H1 (cell line): ENCODE measurements at regions not wholly inside any gene's neighbourhood (a gene's known extent, or its start where the extent isn't known, plus 50 kb on each side); places are given as distances from the start of the nearest gene placed in this dataset.

Experiments
- EP300 ChIP-seq, 2 experiments: IDR thresholded peaks; 1 replicate in 1 of 2; 2 replicates in 1 of 2; pipeline ENCODE4 v1.6.1; 2011 to 2012; ENCODE audit warnings: low read depth in 2 of 2, low read length in 2 of 2, mild to moderate bottlenecking in 2 of 2, borderline replicate concordance in 1 of 2, inconsistent platforms in 1 of 2, moderate library complexity in 1 of 2
- JUND ChIP-seq: IDR thresholded peaks from 2 replicates; pipeline ENCODE4 v1.6.1; 2011; ENCODE audit warnings: mild to moderate bottlenecking, improper control_type of control experiment, low read length
- SP1 ChIP-seq: IDR thresholded peaks from 2 replicates; pipeline ENCODE4 v1.6.1; 2011; ENCODE audit warnings: low read depth, low read length
- TAF1 ChIP-seq: IDR thresholded peaks from 2 replicates; pipeline ENCODE4 v1.6.1; 2011; ENCODE audit warnings: mild to moderate bottlenecking, low read depth, low read length
- TF ChIP-seq, protein P1 (sequence below): IDR thresholded peaks from 2 replicates; pipeline ENCODE4 v1.6.1; 2012; ENCODE audit warnings: inconsistent platforms
- TF ChIP-seq, protein P2 (sequence below), 3 experiments: IDR thresholded peaks; 1 replicate in 2 of 3; 2 replicates in 1 of 3; pipeline versions ENCODE4 v1.5.1 to v1.6.1; 2011; ENCODE audit warnings: low read length in 3 of 3, mild to moderate bottlenecking in 3 of 3, inconsistent platforms in 2 of 3, low read depth in 1 of 3, moderate library complexity in 1 of 3; ENCODE audit not compliant: insufficient read depth in 1 of 3; ENCODE audit errors: control extremely low read depth in 1 of 3

DNA sequence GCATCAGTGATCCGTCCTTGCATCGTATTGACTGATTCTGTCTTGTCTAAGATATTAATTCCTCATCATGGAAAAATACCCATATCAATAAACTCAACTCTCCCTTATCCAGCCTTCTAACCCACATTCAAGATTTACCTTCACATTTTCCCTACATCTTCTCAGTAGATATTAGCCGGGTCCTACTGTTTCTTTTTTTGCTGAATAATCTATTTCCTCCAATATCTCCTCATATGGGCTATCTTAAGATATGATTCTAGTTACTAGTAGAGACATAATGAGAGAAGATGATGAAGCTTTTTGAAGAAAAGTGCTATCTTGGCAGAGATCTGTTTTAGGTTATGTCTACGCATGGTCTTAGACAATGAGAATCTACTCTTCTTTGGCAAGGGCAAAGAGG is 785.8 kb downstream of the BRINP1 start:
- no peak for TF ChIP-seq SP1
- TF ChIP-seq EP300 (IDR thresholded peaks at IDR 0.05; ENCODE audit: borderline replicate concordance in 1 of 2, low read depth in 2 of 2, low read length in 2 of 2): no peak
- no peak for TF ChIP-seq JUND
- TF ChIP-seq, protein P1, sequence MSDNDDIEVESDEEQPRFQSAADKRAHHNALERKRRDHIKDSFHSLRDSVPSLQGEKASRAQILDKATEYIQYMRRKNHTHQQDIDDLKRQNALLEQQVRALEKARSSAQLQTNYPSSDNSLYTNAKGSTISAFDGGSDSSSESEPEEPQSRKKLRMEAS: no peak
- TF ChIP-seq, protein P2, sequence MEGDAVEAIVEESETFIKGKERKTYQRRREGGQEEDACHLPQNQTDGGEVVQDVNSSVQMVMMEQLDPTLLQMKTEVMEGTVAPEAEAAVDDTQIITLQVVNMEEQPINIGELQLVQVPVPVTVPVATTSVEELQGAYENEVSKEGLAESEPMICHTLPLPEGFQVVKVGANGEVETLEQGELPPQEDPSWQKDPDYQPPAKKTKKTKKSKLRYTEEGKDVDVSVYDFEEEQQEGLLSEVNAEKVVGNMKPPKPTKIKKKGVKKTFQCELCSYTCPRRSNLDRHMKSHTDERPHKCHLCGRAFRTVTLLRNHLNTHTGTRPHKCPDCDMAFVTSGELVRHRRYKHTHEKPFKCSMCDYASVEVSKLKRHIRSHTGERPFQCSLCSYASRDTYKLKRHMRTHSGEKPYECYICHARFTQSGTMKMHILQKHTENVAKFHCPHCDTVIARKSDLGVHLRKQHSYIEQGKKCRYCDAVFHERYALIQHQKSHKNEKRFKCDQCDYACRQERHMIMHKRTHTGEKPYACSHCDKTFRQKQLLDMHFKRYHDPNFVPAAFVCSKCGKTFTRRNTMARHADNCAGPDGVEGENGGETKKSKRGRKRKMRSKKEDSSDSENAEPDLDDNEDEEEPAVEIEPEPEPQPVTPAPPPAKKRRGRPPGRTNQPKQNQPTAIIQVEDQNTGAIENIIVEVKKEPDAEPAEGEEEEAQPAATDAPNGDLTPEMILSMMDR (IDR thresholded peaks at IDR 0.05; ENCODE audit: control extremely low read depth in 1 of 3, insufficient read depth in 1 of 3, low read depth in 1 of 3, low read length in 3 of 3): no peak
- no peak for TF ChIP-seq TAF1
